ENCODE measurements at regions not wholly inside any gene's neighbourhood (a gene's known extent, or its start where the extent isn't known, plus 50 kb on each side); places are given as distances from the start of the nearest gene placed in this dataset.

DNA sequence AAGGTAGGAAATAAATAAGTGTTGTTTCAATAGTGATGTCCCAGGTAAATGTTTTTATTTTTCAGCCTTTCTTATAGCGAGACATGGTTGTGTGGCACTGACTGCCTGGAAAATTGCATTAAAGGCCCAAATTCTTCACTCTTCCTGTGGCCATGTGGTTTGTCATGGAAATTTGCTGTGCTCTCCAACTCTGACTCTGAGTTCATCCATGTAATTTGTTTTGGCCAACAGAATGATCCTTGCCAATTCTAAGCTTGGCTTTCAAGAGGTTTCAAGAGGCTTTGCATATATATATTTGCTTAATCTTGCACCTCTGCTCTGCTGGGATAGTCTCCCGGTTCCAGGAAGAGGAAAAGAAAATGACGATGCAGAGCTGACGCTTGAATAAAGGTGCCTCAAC lies 107.5 kb upstream of the ARHGEF26 start:
- H3K4me3 ChIP-seq (ENCODE audit: low read depth, low read length) = no peak overlapping the region
- TF ChIP-seq, protein P1, sequence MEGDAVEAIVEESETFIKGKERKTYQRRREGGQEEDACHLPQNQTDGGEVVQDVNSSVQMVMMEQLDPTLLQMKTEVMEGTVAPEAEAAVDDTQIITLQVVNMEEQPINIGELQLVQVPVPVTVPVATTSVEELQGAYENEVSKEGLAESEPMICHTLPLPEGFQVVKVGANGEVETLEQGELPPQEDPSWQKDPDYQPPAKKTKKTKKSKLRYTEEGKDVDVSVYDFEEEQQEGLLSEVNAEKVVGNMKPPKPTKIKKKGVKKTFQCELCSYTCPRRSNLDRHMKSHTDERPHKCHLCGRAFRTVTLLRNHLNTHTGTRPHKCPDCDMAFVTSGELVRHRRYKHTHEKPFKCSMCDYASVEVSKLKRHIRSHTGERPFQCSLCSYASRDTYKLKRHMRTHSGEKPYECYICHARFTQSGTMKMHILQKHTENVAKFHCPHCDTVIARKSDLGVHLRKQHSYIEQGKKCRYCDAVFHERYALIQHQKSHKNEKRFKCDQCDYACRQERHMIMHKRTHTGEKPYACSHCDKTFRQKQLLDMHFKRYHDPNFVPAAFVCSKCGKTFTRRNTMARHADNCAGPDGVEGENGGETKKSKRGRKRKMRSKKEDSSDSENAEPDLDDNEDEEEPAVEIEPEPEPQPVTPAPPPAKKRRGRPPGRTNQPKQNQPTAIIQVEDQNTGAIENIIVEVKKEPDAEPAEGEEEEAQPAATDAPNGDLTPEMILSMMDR (IDR thresholded peaks at IDR 0.05; ENCODE audit: borderline replicate concordance, insufficient read depth, low read depth, low read length) = no peak

DNA sequence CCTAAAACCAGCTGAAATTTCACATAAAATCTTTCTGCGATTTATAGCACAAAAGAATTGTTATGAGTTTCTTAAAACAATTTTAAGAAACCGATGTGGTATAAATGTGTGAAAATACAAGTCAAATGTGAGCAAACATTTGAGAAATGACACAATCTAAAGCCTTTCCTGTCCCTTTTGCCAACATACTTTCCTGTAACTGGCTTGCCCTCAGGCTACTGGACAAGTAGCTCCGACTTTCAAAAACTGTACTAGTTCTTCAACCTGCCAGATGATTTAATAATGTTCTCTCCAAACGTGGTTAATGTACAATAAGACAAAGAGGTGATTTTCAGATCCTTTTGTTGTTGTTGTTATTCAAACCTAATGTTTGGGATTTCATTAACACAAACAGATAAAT lies 105.9 kb upstream of the ARHGEF26 start:
- H3K4me3 ChIP-seq (ENCODE audit: low read depth, low read length) = no peak overlapping the region
- TF ChIP-seq, protein P1 (IDR thresholded peaks at IDR 0.05; ENCODE audit: borderline replicate concordance, insufficient read depth, low read depth, low read length) = no peak

DNA sequence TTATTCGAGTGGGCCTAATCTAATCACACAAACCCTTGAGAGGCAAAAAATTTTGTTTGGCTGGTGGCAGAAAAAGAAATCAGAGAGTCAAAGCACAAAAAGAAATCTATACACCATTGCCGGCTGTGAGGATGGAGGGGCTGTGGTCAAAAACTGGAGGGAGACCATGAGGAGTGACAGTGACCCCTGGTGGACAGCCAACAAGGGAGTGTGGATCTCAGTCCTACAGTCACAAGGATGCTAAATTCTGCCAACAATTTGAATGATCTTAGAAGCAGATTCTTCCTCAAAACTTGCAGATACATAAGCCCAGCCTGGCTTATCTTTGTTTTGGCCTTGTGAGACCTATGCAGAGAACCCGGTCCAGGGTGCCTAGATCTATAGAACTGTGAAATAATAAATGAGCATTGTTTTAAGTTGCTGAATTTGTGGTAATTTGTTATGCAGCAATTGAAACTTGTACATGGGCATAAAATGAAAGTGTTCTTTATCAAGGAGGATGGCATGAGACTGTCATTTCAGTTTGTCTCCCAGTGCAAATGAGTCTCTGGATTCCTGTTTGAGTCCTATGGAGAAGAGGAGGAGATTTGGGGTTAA lies 103.0 kb upstream of the ARHGEF26 start:
- TF ChIP-seq, protein P1 (IDR thresholded peaks at IDR 0.05; ENCODE audit: borderline replicate concordance, insufficient read depth, low read depth, low read length) = peak; percentile 69
- no peak overlapping the region for H3K4me3 ChIP-seq (ENCODE audit: low read depth, low read length)

DNA sequence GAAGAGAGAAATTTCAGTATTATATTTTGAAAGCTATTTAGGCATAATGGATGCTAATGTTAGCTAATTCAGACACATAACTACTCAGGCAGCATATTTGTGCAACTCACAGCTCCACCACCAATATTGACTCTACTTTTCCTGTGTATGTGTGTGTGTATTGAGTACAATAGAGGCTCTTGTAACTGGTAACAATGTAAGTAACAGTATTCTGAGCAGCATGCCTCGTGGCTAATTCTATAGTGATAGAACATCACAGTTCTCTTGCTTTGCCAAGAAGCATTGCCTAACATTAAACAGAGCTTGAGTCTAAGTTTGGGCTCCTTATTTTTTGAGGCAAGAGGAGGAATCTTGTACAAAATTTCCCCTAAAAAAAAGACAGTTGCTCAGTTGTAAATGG lies 98.6 kb upstream of the ARHGEF26 start:
- TF ChIP-seq, protein P1 (IDR thresholded peaks at IDR 0.05; ENCODE audit: borderline replicate concordance, insufficient read depth, low read depth, low read length) = no peak
- H3K4me3 ChIP-seq (ENCODE audit: low read depth, low read length) = no peak overlapping the region

DNA sequence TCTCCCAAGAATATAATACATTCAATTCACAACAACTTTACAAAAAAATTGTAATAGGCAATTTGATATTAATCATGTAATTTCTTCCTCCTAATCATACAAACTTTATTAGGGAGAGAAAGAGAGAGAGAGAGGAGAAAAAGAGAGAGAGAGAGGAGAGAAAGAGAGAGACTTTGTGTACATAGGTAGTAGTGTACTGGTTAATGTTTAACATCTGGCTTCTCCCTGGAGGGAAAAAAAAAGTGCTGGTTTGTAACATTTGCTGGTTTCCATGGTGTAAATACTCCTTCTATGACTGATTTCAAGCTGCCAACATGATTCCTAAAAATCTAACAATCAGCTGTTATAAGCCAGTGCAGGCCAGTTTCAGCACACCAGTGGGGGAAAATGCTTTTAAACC lies 98.0 kb upstream of the ARHGEF26 start:
- H3K4me3 ChIP-seq (ENCODE audit: low read depth, low read length) = no peak overlapping the region
- TF ChIP-seq, protein P1 (IDR thresholded peaks at IDR 0.05; ENCODE audit: borderline replicate concordance, insufficient read depth, low read depth, low read length) = no peak

DNA sequence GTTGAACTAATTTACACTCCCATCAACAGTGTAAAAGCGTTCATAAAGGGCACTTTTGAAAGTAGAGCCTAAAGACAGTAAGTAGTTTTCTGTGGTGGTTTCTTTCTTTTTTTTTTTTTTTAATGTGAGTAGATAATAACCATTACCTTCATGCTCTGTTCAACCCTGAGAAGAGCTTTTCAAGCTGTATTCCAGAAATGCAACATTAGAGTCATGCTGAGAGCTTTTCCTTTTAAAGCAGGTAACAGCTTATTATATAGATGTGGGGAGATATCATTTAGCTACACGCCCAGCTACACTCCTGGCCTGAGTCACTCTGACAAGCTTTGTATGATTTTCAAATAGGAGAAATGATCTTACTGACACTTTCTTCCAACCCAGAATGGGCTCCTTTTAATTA lies 96.2 kb upstream of the ARHGEF26 start:
- TF ChIP-seq, protein P1 (IDR thresholded peaks at IDR 0.05; ENCODE audit: borderline replicate concordance, insufficient read depth, low read depth, low read length) = no peak
- no peak overlapping the region for H3K4me3 ChIP-seq (ENCODE audit: low read depth, low read length)

DNA sequence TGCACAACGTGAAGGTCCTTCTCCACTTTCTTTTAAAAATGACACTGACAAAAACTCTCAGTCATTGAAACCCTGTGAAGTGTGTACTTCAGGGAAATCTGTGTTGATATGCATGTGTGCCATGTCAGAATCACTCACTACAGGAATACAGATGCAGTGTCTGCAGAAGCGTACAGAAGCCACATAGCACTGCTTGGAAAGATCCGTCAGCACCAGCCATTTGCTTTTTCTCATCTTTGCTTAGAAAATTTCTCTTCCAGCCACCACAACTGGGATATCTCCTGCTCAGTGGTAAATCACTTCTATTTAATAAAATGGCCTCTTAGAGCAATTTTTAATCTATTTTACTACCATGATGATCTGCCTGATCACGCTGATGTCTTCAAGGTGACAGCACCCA lies 91.3 kb upstream of the ARHGEF26 start:
- TF ChIP-seq, protein P1 (IDR thresholded peaks at IDR 0.05; ENCODE audit: borderline replicate concordance, insufficient read depth, low read depth, low read length) = no peak
- no peak overlapping the region for H3K4me3 ChIP-seq (ENCODE audit: low read depth, low read length)

Measured in GM12875 (cell line).